ENCODE measurements at regions not wholly inside any gene's neighbourhood (a gene's known extent, or its start where the extent isn't known, plus 50 kb on each side); places are given as distances from the start of the nearest gene placed in this dataset.

- Histone ChIP-seq H3K9me3 (ENCODE audit: low read depth) (no peaks in the 10 kb centered on the region), H3K27ac (no peak overlapping the region), H3K27me3 (no peaks in the 10 kb centered on the region), H3K4me3 (no peak overlapping the region), H3K36me3 (no peaks in the 10 kb centered on the region), H3K4me1 (ENCODE audit: low read depth) (no peaks in the 10 kb centered on the region)
- TF ChIP-seq CTCF (IDR thresholded peaks at IDR 0.05; ENCODE audit: low read depth, low read length): no peak
- DNase-seq (ENCODE audit: low read depth in 1 of 2, low spot score in 1 of 2): no peak
Measured at GRCh38 chr5:68780299-68780955, 313.4 kb upstream of the SLC30A5 start.

GRCh38 chr5:68793074-68793473 lies 300.7 kb upstream of the SLC30A5 start:
- H3K4me3 ChIP-seq: no peak overlapping the region
- no peak for TF ChIP-seq CTCF (IDR thresholded peaks at IDR 0.05; ENCODE audit: low read depth, low read length)
- no peak overlapping the region for H3K27ac ChIP-seq
- DNase-seq (ENCODE audit: low read depth in 1 of 2, low spot score in 1 of 2): no peak
- H3K4me1 ChIP-seq (ENCODE audit: low read depth): no peaks in the 10 kb centered on the region
- no peaks in the 10 kb centered on the region for H3K27me3 ChIP-seq
- no peaks in the 10 kb centered on the region for H3K36me3 ChIP-seq
- no peaks in the 10 kb centered on the region for H3K9me3 ChIP-seq (ENCODE audit: low read depth)

GRCh38 chr5:68793993-68794392 lies 299.8 kb upstream of the SLC30A5 start:
- no peaks in the 10 kb centered on the region for H3K27me3 ChIP-seq

GRCh38 chr5:68795190-68795589 lies 298.6 kb upstream of the SLC30A5 start:
- Histone ChIP-seq H3K9me3 (ENCODE audit: low read depth) (no peaks in the 10 kb centered on the region), H3K27ac (no peak overlapping the region), H3K4me1 (ENCODE audit: low read depth) (no peaks in the 10 kb centered on the region), H3K27me3 (no peaks in the 10 kb centered on the region), H3K4me3 (no peak overlapping the region), H3K36me3 (no peaks in the 10 kb centered on the region)
- TF ChIP-seq CTCF (IDR thresholded peaks at IDR 0.05; ENCODE audit: low read depth, low read length): no peak
- DNase-seq (ENCODE audit: low read depth in 1 of 2, low spot score in 1 of 2): no peak

More at GRCh38 chr5:68793993-68794392, 299.8 kb upstream of the SLC30A5 start:
- DNase-seq (ENCODE audit: low read depth in 1 of 2, low spot score in 1 of 2): no peak
- Histone ChIP-seq H3K4me3 (no peak overlapping the region), H3K27ac (no peak overlapping the region), H3K36me3 (no peaks in the 10 kb centered on the region), H3K4me1 (ENCODE audit: low read depth) (no peaks in the 10 kb centered on the region), H3K9me3 (ENCODE audit: low read depth) (no peaks in the 10 kb centered on the region)
- no peak for TF ChIP-seq CTCF (IDR thresholded peaks at IDR 0.05; ENCODE audit: low read depth, low read length)

- Histone ChIP-seq H3K4me3 (no peak overlapping the region), H3K4me1 (ENCODE audit: low read depth) (no peaks in the 10 kb centered on the region), H3K27me3 (no peaks in the 10 kb centered on the region), H3K27ac (no peak overlapping the region), H3K36me3 (no peaks in the 10 kb centered on the region), H3K9me3 (ENCODE audit: low read depth) (no peaks in the 10 kb centered on the region)
- no peak for DNase-seq (ENCODE audit: low read depth in 1 of 2, low spot score in 1 of 2)
- TF ChIP-seq CTCF (IDR thresholded peaks at IDR 0.05; ENCODE audit: low read depth, low read length): no peak
Measured at GRCh38 chr5:68798877-68799843, 294.7 kb upstream of the SLC30A5 start.

Measured in cardiac muscle cell (in vitro differentiated cells and primary cell).